ENCODE measurements at regions not wholly inside any gene's neighbourhood (a gene's known extent, or its start where the extent isn't known, plus 50 kb on each side); places are given as distances from the start of the nearest gene placed in this dataset.

GRCh38 chr6:164845773-164846172 is 463.6 kb downstream of the C6orf118 start:
- Mint-ChIP-seq H3K4me3 (ENCODE audit: low read depth, unreplicated experiment) (no peak overlapping the region), H3K9me3 (ENCODE audit: low read depth, unreplicated experiment) (peaks cover 3% of the 10 kb centered on the region)

GRCh38 chr6:164842085-164842484 is 467.3 kb downstream of the C6orf118 start:
- DNase-seq: no peak
- Mint-ChIP-seq H3K4me1 (ENCODE audit: low read depth, unreplicated experiment) (no peaks in the 10 kb centered on the region), H3K27ac (ENCODE audit: unreplicated experiment) (no peak overlapping the region), H3K4me3 (ENCODE audit: low read depth, unreplicated experiment) (no peak overlapping the region), H3K9me3 (ENCODE audit: low read depth, unreplicated experiment) (peaks cover 4% of the 10 kb centered on the region), H3K27me3 (ENCODE audit: unreplicated experiment) (no peaks in the 10 kb centered on the region), H3K36me3 (ENCODE audit: insufficient read depth, unreplicated experiment) (no peaks in the 10 kb centered on the region)
- CTCF ChIA-PET: no interaction called here
- no peak for TF ChIP-seq CTCF (IDR thresholded peaks at IDR 0.05; ENCODE audit: unreplicated experiment)
- intact Hi-C loops (cut with micrococcal nuclease; ENCODE audit: unreplicated experiment): no loop called here
- no TSS peak for BruUV-seq (replicated peaks)

More at GRCh38 chr6:164845773-164846172, 463.6 kb downstream of the C6orf118 start:
- Mint-ChIP-seq H3K4me1 (ENCODE audit: low read depth, unreplicated experiment) (no peaks in the 10 kb centered on the region), H3K36me3 (ENCODE audit: insufficient read depth, unreplicated experiment) (no peaks in the 10 kb centered on the region), H3K27ac (ENCODE audit: unreplicated experiment) (no peak overlapping the region), H3K27me3 (ENCODE audit: unreplicated experiment) (no peaks in the 10 kb centered on the region)
- no peak for TF ChIP-seq CTCF (IDR thresholded peaks at IDR 0.05; ENCODE audit: unreplicated experiment)
- intact Hi-C loops (cut with micrococcal nuclease; ENCODE audit: unreplicated experiment): no loop called here
- CTCF ChIA-PET: no interaction called here
- BruUV-seq (replicated peaks): no TSS peak
- DNase-seq: no peak

GRCh38 chr6:164838068-164838615 is 471.3 kb downstream of the C6orf118 start:
- Mint-ChIP-seq H3K27me3 (ENCODE audit: unreplicated experiment) (no peaks in the 10 kb centered on the region), H3K36me3 (ENCODE audit: insufficient read depth, unreplicated experiment) (no peaks in the 10 kb centered on the region), H3K27ac (ENCODE audit: unreplicated experiment) (no peak overlapping the region), H3K9me3 (ENCODE audit: low read depth, unreplicated experiment) (peaks cover 6% of the 10 kb centered on the region), H3K4me1 (ENCODE audit: low read depth, unreplicated experiment) (no peaks in the 10 kb centered on the region), H3K4me3 (ENCODE audit: low read depth, unreplicated experiment) (no peak overlapping the region)
- no peak for TF ChIP-seq CTCF (IDR thresholded peaks at IDR 0.05; ENCODE audit: unreplicated experiment)
- intact Hi-C loops (cut with micrococcal nuclease; ENCODE audit: unreplicated experiment): no loop called here
- DNase-seq: no peak
- CTCF ChIA-PET: no interaction called here
- BruUV-seq (replicated peaks): no TSS peak

- no TSS peak for BruUV-seq (replicated peaks)
- Mint-ChIP-seq H3K4me1 (ENCODE audit: low read depth, unreplicated experiment) (no peaks in the 10 kb centered on the region), H3K27ac (ENCODE audit: unreplicated experiment) (no peak overlapping the region), H3K27me3 (ENCODE audit: unreplicated experiment) (no peaks in the 10 kb centered on the region), H3K4me3 (ENCODE audit: low read depth, unreplicated experiment) (no peak overlapping the region), H3K36me3 (ENCODE audit: insufficient read depth, unreplicated experiment) (no peaks in the 10 kb centered on the region), H3K9me3 (ENCODE audit: low read depth, unreplicated experiment) (peaks cover 8% of the 10 kb centered on the region)
- CTCF ChIA-PET: no interaction called here
- intact Hi-C loops (cut with micrococcal nuclease; ENCODE audit: unreplicated experiment): no loop called here
- DNase-seq: no peak
- TF ChIP-seq CTCF (IDR thresholded peaks at IDR 0.05; ENCODE audit: unreplicated experiment): no peak
These were observed 472.9 kb downstream of the C6orf118 start for GRCh38 chr6:164836486-164836885.
